OCI-LY7 (cell line): ENCODE measurements at regions not wholly inside any gene's neighbourhood (a gene's known extent, or its start where the extent isn't known, plus 50 kb on each side); places are given as distances from the start of the nearest gene placed in this dataset.

Experiments used
- BruUV-seq: library from RNA; stranded (reverse); fragments of 400-500 nt; replicated peaks from 2 replicates; lab custom pipeline; 2021; lab: Mats Ljungman, UMichigan
- CTCF ChIA-PET: fragments of 300-600 bp; sonication (Branson Sonifier 250); formaldehyde crosslinking; loops from one replicate; lab custom pipeline; 2022; ENCODE audit warnings: antibody characterized with exemption; ENCODE audit not compliant: unreplicated experiment; lab: Charles Lee
- POLR2A ChIA-PET: fragments of 300-600 bp; sonication (Branson Sonifier 250); formaldehyde crosslinking; loops from one replicate; lab custom pipeline; 2022; ENCODE audit warnings: antibody characterized with exemption; lab: Charles Lee
- DNase-seq: peaks from one replicate; pipeline ENCODE4 v3.0.0-alpha.2; 2015; ENCODE audit warnings: low spot score
- H2AFZ ChIP-seq: fragments of 200-600 bp; sonication (generic), shearing (Covaris generic); 2 replicates; pipeline ENCODE4 v1.6.1; 2014; ENCODE audit warnings: mild to moderate bottlenecking, antibody characterized with exemption, low read length, moderate library complexity
- H3K27ac ChIP-seq: fragments of 200-600 bp; sonication (generic); 2 replicates; pipeline ENCODE4 v1.5.1; 2014; ENCODE audit warnings: mixed run types, low read depth, mild to moderate bottlenecking, moderate library complexity, low read length, inconsistent platforms; ENCODE audit not compliant: poor library complexity, severe bottlenecking
- H3K36me3 ChIP-seq: fragments of 200-600 bp; sonication (generic); 2 replicates; pipeline ENCODE4 v1.6.1; 2014; ENCODE audit warnings: mild to moderate bottlenecking, antibody characterized with exemption, low read length, moderate library complexity, mixed read lengths; ENCODE audit not compliant: insufficient read depth
- H3K4me1 ChIP-seq: fragments of 200-600 bp; sonication (generic); 2 replicates; pipeline ENCODE4 v1.5.1; 2014; ENCODE audit warnings: mild to moderate bottlenecking, low read length; ENCODE audit not compliant: insufficient read depth, poor library complexity, severe bottlenecking
- H3K4me2 ChIP-seq: fragments of 200-600 bp; sonication (generic); 2 replicates; pipeline ENCODE4 v1.6.1; 2014; ENCODE audit warnings: mild to moderate bottlenecking, low read length
- H3K4me3 ChIP-seq: fragments of 200-600 bp; sonication (generic); 2 replicates; pipeline ENCODE4 v1.5.1; 2014; ENCODE audit warnings: mild to moderate bottlenecking, low read depth, low read length; ENCODE audit not compliant: poor library complexity, severe bottlenecking
- H3K79me2 ChIP-seq: fragments of 200-600 bp; sonication (generic); 2 replicates; pipeline ENCODE4 v1.6.1; 2016; ENCODE audit warnings: low read depth, mild to moderate bottlenecking, low read length, moderate library complexity, mixed read lengths; ENCODE audit not compliant: insufficient read depth
- H3K9me2 ChIP-seq: fragments of 200-600 bp; sonication (generic); 2 replicates; pipeline ENCODE4 v1.6.1; 2016; ENCODE audit warnings: mild to moderate bottlenecking, low read length, mixed read lengths; ENCODE audit not compliant: insufficient read depth
- H3K9me3 ChIP-seq: fragments of 200-600 bp; sonication (generic); 2 replicates; pipeline ENCODE4 v1.6.1; 2014; ENCODE audit warnings: mild to moderate bottlenecking, mixed run types, low read length, mixed read lengths
- H4K20me1 ChIP-seq: fragments of 200-600 bp; sonication (generic); 2 replicates; pipeline ENCODE4 v1.6.1; 2014; ENCODE audit warnings: mild to moderate bottlenecking, antibody characterized with exemption, low read length, moderate library complexity, mixed read lengths; ENCODE audit not compliant: insufficient read depth
- CTCF ChIP-seq: fragments of 200-600 bp; sonication (generic); conservative IDR thresholded peaks from 2 replicates; pipeline ENCODE4 v1.5.1; 2014; ENCODE audit warnings: mild to moderate bottlenecking, antibody characterized with exemption, low read length, moderate library complexity, mixed read lengths
- EZH2phosphoT487 ChIP-seq: fragments of 200-600 bp; sonication (generic); IDR thresholded peaks from 2 replicates; pipeline ENCODE4 v1.6.1; 2018; ENCODE audit warnings: low read depth, borderline replicate concordance, mild to moderate bottlenecking, mixed run types, antibody characterized with exemption, low read length, moderate library complexity, mixed read lengths
- intact Hi-C: fragments of 100-400 bp; cut with micrococcal nuclease; formaldehyde crosslinking; loops from one replicate; pipeline ENCODE4 v1.10.0; 2022; ENCODE audit not compliant: unreplicated experiment

GRCh38 chr22:47793304-47794101 is 1031.1 kb downstream of the TBC1D22A start:
- TF ChIP-seq CTCF (no peak), EZH2phosphoT487 (no peak)
- DNase-seq, result peak; percentile 71
- POLR2A ChIA-PET, result interaction anchor here (0.8 kb wide), 1 partner anchor 47 kb away, joined by 3 read pairs; no protein-coding TSS in a partner anchor
- Histone ChIP-seq H3K79me2 (no peaks in the 10 kb centered on the region), H2AFZ (no peak overlapping the region), H3K4me1 (peaks cover 16% of the 10 kb centered on the region), H3K36me3 (no peaks in the 10 kb centered on the region), H3K9me3 (no peaks in the 10 kb centered on the region), H3K4me3 (no peak overlapping the region), H4K20me1 (no peaks in the 10 kb centered on the region), H3K9me2 (no peaks in the 10 kb centered on the region), H3K4me2 (peak overlapping the region; percentile 14; the same call in 1 of the 2 replicates), H3K27ac (peak overlapping the region; percentile 15)
- CTCF ChIA-PET, result no interaction called here
- no TSS peak for BruUV-seq
- intact Hi-C loops, result loop anchor here (1.0 to 5.0 kb wide), 2 partner anchors 203 to 279 kb away; no protein-coding TSS in a partner anchor

- no peak for DNase-seq
- Histone ChIP-seq H3K4me1 (peaks cover 16% of the 10 kb centered on the region), H3K4me2 (no peak overlapping the region), H4K20me1 (no peaks in the 10 kb centered on the region), H3K4me3 (no peak overlapping the region), H2AFZ (no peak overlapping the region), H3K9me2 (no peaks in the 10 kb centered on the region), H3K27ac (no peak overlapping the region), H3K9me3 (no peaks in the 10 kb centered on the region), H3K79me2 (no peaks in the 10 kb centered on the region), H3K36me3 (no peaks in the 10 kb centered on the region)
- ChIA-PET CTCF (no interaction called here), POLR2A (no interaction called here)
- intact Hi-C loops, result no loop called here
- BruUV-seq, result no TSS peak
- TF ChIP-seq EZH2phosphoT487 (no peak), CTCF (no peak)
These were observed 1026.7 kb downstream of the TBC1D22A start for GRCh38 chr22:47789171-47789570.

GRCh38 chr22:47788461-47788860 is 1026.0 kb downstream of the TBC1D22A start:
- H3K79me2 ChIP-seq, result no peaks in the 10 kb centered on the region
- CTCF ChIA-PET, result no interaction called here
- POLR2A ChIA-PET, result no interaction called here
- H3K4me3 ChIP-seq, result no peak overlapping the region
- no peak for DNase-seq
- H3K9me2 ChIP-seq, result no peaks in the 10 kb centered on the region
- intact Hi-C loops, result no loop called here
- no peak overlapping the region for H2AFZ ChIP-seq
- H3K36me3 ChIP-seq, result no peaks in the 10 kb centered on the region
- no TSS peak for BruUV-seq
- H4K20me1 ChIP-seq, result no peaks in the 10 kb centered on the region
- H3K4me2 ChIP-seq, result no peak overlapping the region
- peaks cover 9% of the 10 kb centered on the region for H3K4me1 ChIP-seq
- no peak overlapping the region for H3K27ac ChIP-seq
- H3K9me3 ChIP-seq, result no peaks in the 10 kb centered on the region
- TF ChIP-seq CTCF, result no peak
- no peak for TF ChIP-seq EZH2phosphoT487
